Endodermal cell (in vitro differentiated cells): ENCODE measurements at regions not wholly inside any gene's neighbourhood (a gene's known extent, or its start where the extent isn't known, plus 50 kb on each side); places are given as distances from the start of the nearest gene placed in this dataset.
A peak's percentile ranks its signal among the peaks of the same experiment; 100 is the strongest.

ENCODE experiments used
- DNase-seq: peaks from one replicate; pipeline ENCODE4 v3.0.0-alpha.2; 2017
- H3K27ac ChIP-seq: 2 replicates; pipeline ENCODE4 v1.5.1; 2013; ENCODE audit warnings: mild to moderate bottlenecking, low read depth, low read length, moderate library complexity
- H3K27me3 ChIP-seq: 2 replicates; pipeline ENCODE4 v1.6.1; 2013; ENCODE audit warnings: mild to moderate bottlenecking, low read length, moderate library complexity; ENCODE audit not compliant: insufficient read depth, control insufficient read depth, poor library complexity, severe bottlenecking
- H3K36me3 ChIP-seq: 2 replicates; pipeline ENCODE4 v1.7.0; 2013; ENCODE audit warnings: mild to moderate bottlenecking, low read length, moderate library complexity; ENCODE audit not compliant: control insufficient read depth, insufficient read depth
- H3K4me1 ChIP-seq: one replicate; pipeline ENCODE4 v1.7.0; 2013; ENCODE audit warnings: low read length; ENCODE audit not compliant: control insufficient read depth, insufficient read depth
- H3K4me3 ChIP-seq: 2 replicates; pipeline ENCODE4 v1.5.1; 2013; ENCODE audit warnings: mild to moderate bottlenecking, low read length, moderate library complexity
- H3K9ac ChIP-seq: 2 replicates; pipeline ENCODE4 v1.6.1; 2013; ENCODE audit warnings: mild to moderate bottlenecking, low read length, moderate library complexity; ENCODE audit not compliant: poor library complexity, severe bottlenecking; ENCODE audit errors: extremely low read depth
- H3K9me3 ChIP-seq: 2 replicates; pipeline ENCODE4 v1.6.1; 2013; ENCODE audit warnings: mild to moderate bottlenecking, low read length, moderate library complexity; ENCODE audit not compliant: control insufficient read depth
- H3K27ac Mint-ChIP-seq: 2 replicates; pipeline ENCODE4 v1.8.0; 2020; ENCODE audit warnings: mixed read lengths
- H3K27me3 Mint-ChIP-seq: 2 replicates; pipeline ENCODE4 v1.8.0; 2021; ENCODE audit warnings: mild to moderate bottlenecking, mixed read lengths; ENCODE audit not compliant: insufficient read depth
- H3K36me3 Mint-ChIP-seq: 2 replicates; pipeline ENCODE4 v1.8.0; 2020; ENCODE audit warnings: low read depth, mixed read lengths
- H3K4me1 Mint-ChIP-seq: 2 replicates; pipeline ENCODE4 v1.8.0; 2020; ENCODE audit warnings: mixed read lengths
- H3K4me3 Mint-ChIP-seq: 2 replicates; pipeline ENCODE4 v1.8.0; 2020; ENCODE audit warnings: mild to moderate bottlenecking, moderate library complexity, mixed read lengths
- H3K9me3 Mint-ChIP-seq: 2 replicates; pipeline ENCODE4 v1.8.0; 2020; ENCODE audit warnings: mild to moderate bottlenecking, mixed read lengths
- CTCF ChIP-seq: fragments of 200-600 bp; sonication (generic); conservative IDR thresholded peaks from 2 replicates; pipeline ENCODE4 v1.5.0; 2021; ENCODE audit warnings: antibody characterized with exemption, mild to moderate bottlenecking
- WGBS, 2 experiments: methylation state at CpG; one replicate each; pipeline versions ENCODE4 v1.1.5 to v1.1.7; 2013; ENCODE audit warnings: missing lambda C conversion rate in 2 of 2, mixed read lengths in 1 of 2; ENCODE audit not compliant: insufficient coverage in 1 of 2, insufficient read length in 1 of 2; 5-methylcytosine and 5-hydroxymethylcytosine counted together

GRCh38 chr15:96052154-96052553, 278.3 kb upstream of the NR2F2 start:
- peaks cover 9% of the 10 kb centered on the region for H3K9me3 ChIP-seq
- no peak for TF ChIP-seq CTCF
- H3K27me3 ChIP-seq, result no peaks in the 10 kb centered on the region
- no peak overlapping the region for H3K27ac ChIP-seq
- no peak overlapping the region for H3K9ac ChIP-seq
- Mint-ChIP-seq H3K36me3 (no peaks in the 10 kb centered on the region), H3K4me1 (peaks cover 35% of the 10 kb centered on the region), H3K9me3 (peaks cover 10% of the 10 kb centered on the region), H3K4me3 (peak overlapping the region; percentile 51), H3K27ac (no peak overlapping the region), H3K27me3 (peaks cover 68% of the 10 kb centered on the region)
- H3K4me1 ChIP-seq, result peaks cover 15% of the 10 kb centered on the region
- 43 to 57% methylated on average over 4 of the region's 4 CpGs for WGBS, 2 experiments
- no peaks in the 10 kb centered on the region for H3K36me3 ChIP-seq
- DNase-seq, result no peak
- peak overlapping the region; percentile 70 for H3K4me3 ChIP-seq

DNA sequence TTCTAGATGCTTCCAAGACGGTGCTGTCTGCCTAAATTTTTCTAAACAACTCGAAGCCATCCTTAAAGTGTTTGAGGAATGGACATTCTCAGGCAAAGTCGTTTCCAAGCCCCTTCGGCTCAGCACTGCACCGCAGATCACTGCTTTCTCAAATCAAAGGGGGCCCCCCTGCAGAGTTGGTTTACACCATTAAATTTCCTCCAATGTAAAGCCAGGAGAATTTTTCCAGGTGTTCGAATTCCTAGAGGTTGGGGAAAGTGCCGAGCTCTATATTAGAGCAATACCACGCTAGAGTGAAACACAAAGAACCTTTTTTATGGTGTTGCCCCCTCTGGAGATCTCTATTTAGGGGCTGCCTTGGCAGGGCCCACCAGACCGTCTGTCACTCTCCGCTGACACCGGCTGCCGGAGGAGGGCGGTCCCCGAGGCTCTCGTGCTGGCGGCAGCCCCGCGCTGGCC, 277.9 kb upstream of the NR2F2 start:
- TF ChIP-seq CTCF, result peak; percentile 1
- Histone ChIP-seq H3K9ac (peak overlapping the region; percentile 45), H3K36me3 (no peaks in the 10 kb centered on the region), H3K9me3 (peaks cover 9% of the 10 kb centered on the region), H3K4me3 (peak overlapping the region; percentile 70), H3K27ac (no peak overlapping the region), H3K4me1 (peaks cover 15% of the 10 kb centered on the region), H3K27me3 (no peaks in the 10 kb centered on the region)
- H3K27ac Mint-ChIP-seq, result no peak overlapping the region
- peak overlapping the region; percentile 51 for H3K4me3 Mint-ChIP-seq
- H3K9me3 Mint-ChIP-seq, result peaks cover 10% of the 10 kb centered on the region
- DNase-seq, result peak; percentile 85
- peaks cover 30% of the 10 kb centered on the region for H3K4me1 Mint-ChIP-seq
- H3K27me3 Mint-ChIP-seq, result peaks cover 70% of the 10 kb centered on the region
- WGBS, 2 experiments, result 2 to 5% methylated on average over 14 to 18 of the region's 18 CpGs
- no peaks in the 10 kb centered on the region for H3K36me3 Mint-ChIP-seq

GRCh38 chr15:96053031-96053780, 277.3 kb upstream of the NR2F2 start:
- Mint-ChIP-seq H3K27me3 (peaks cover 71% of the 10 kb centered on the region), H3K4me3 (peak overlapping the region; percentile 51), H3K4me1 (peaks cover 29% of the 10 kb centered on the region), H3K9me3 (peaks cover 10% of the 10 kb centered on the region), H3K36me3 (no peaks in the 10 kb centered on the region), H3K27ac (peak overlapping the region; percentile 89)
- Histone ChIP-seq H3K27me3 (no peaks in the 10 kb centered on the region), H3K9me3 (peaks cover 9% of the 10 kb centered on the region), H3K9ac (peak overlapping the region; percentile 45), H3K27ac (no peak overlapping the region), H3K36me3 (no peaks in the 10 kb centered on the region), H3K4me1 (peaks cover 15% of the 10 kb centered on the region), H3K4me3 (peak overlapping the region; percentile 70)
- peak; percentile 85 for DNase-seq
- peak; percentile 12 for TF ChIP-seq CTCF
- WGBS, 2 experiments, result 1 to 6% methylated on average over 13 to 36 of the region's 36 CpGs
